Transverse colon (tissue), 4 donors: ENCODE measurements at regions not wholly inside any gene's neighbourhood (a gene's known extent, or its start where the extent isn't known, plus 50 kb on each side); places are given as distances from the start of the nearest gene placed in this dataset.

ENCODE experiments used
- DNase-seq: peaks from one replicate; pipeline ENCODE4 v3.0.0-alpha.2; 2019
- H3K27ac ChIP-seq, 4 donors: fragments of 200-600 bp; sonication (generic); 2 replicates each; pipeline ENCODE4 v1.5.1; 2016 to 2018; ENCODE audit warnings: inconsistent platforms in 4 of 4
- H3K27me3 ChIP-seq: fragments of 200-600 bp; sonication (generic); 2 replicates; pipeline ENCODE4 v1.5.1; 2017; ENCODE audit warnings: inconsistent platforms
- H3K36me3 ChIP-seq, 4 donors: fragments of 200-600 bp; sonication (generic); 2 replicates each; pipeline ENCODE4 v1.5.1; 2017 to 2019; ENCODE audit warnings: inconsistent platforms in 4 of 4
- H3K4me1 ChIP-seq, 4 donors: fragments of 200-600 bp; sonication (generic); 2 replicates each; pipeline ENCODE4 v1.5.1; 2017 to 2020; ENCODE audit warnings: inconsistent platforms in 4 of 4
- H3K4me3 ChIP-seq, 4 donors: fragments of 200-600 bp; sonication (generic); 1 replicate in 1 of 4; 2 replicates in 3 of 4; pipeline versions ENCODE4 v1.5.1 to v1.6.1; 2017 to 2019; ENCODE audit warnings: inconsistent platforms in 4 of 4
- H3K9me3 ChIP-seq, 2 donors: fragments of 200-600 bp; sonication (generic); 2 replicates each; pipeline ENCODE4 v1.5.1; 2017 to 2019; ENCODE audit warnings: inconsistent platforms in 2 of 2
- CTCF ChIP-seq, 5 experiments: fragments of 200-600 bp in 3 of 5; fragments of 450-650 bp in 2 of 5; sonication (generic) in 3 of 5; IDR thresholded peaks; 1 replicate in 2 of 5; 2 replicates in 3 of 5; pipeline ENCODE4 v1.5.1; 2016 to 2017; ENCODE audit warnings: antibody characterized with exemption in 5 of 5, inconsistent platforms in 3 of 5, mild to moderate bottlenecking in 2 of 5, moderate library complexity in 1 of 5
- EP300 ChIP-seq: sonication (generic); formaldehyde crosslinking; IDR thresholded peaks from one replicate; pipeline ENCODE4 v1.6.1; 2017; ENCODE audit warnings: antibody characterized with exemption, low read depth
- POLR2A ChIP-seq: fragments of 450-650 bp; IDR thresholded peaks from one replicate; pipeline ENCODE4 v1.6.1; 2016; ENCODE audit warnings: antibody characterized with exemption, mild to moderate bottlenecking, moderate library complexity
- POLR2AphosphoS5 ChIP-seq, 3 donors: sonication (generic); formaldehyde crosslinking; IDR thresholded peaks; one replicate each; pipeline ENCODE4 v1.6.1; 2016; ENCODE audit warnings: antibody characterized with exemption in 3 of 3
- WGBS, 2 donors: methylation state at CpG; one replicate each; pipeline ENCODE4 v1.1.5; 2018; ENCODE audit warnings: low coverage in 1 of 2; 5-methylcytosine and 5-hydroxymethylcytosine counted together
- in situ Hi-C, 4 donors: fragments of 200-750 bp; cut with MboI; loops; one replicate each; pipeline versions ENCODE4 v1.15.0 to v1.15.1; 2017; ENCODE audit warnings: low sequenced_read_pairs in 3 of 4, low pct_ligation_motif_present in 1 of 4, low pct_unique_long_range_greater_than_20kb in 1 of 4
- intact Hi-C: fragments of 100-400 bp; cut with DNase I; formaldehyde crosslinking; loops from one replicate; pipeline ENCODE4 v1.15.1; 2023; ENCODE audit warnings: low total_unique reads

- H3K36me3 ChIP-seq: no peaks in the 10 kb centered on the region
- DNase-seq: no peak
- peaks cover 29% of the 10 kb centered on the region for H3K27me3 ChIP-seq
- intact Hi-C loops (no loop called here), in situ Hi-C loops (no loop called here)
- TF ChIP-seq POLR2AphosphoS5 (IDR thresholded peaks at IDR 0.05): no peak
- no peak for TF ChIP-seq EP300
- TF ChIP-seq POLR2A: no peak
- no peak for TF ChIP-seq CTCF (IDR thresholded peaks at IDR 0.05)
- no peaks in the 10 kb centered on the region for H3K9me3 ChIP-seq
- H3K4me3 ChIP-seq: no peak overlapping the region
- WGBS, 2 donors: 60 to 63% methylated on average over 3 to 13 of the region's 13 CpGs
- H3K27ac ChIP-seq: no peak overlapping the region
- no peaks in the 10 kb centered on the region for H3K4me1 ChIP-seq
Observed at GRCh38 chr1:29444782-29445729, 208.7 kb downstream of the PTPRU start.

- Histone ChIP-seq H3K36me3 (no peaks in the 10 kb centered on the region), H3K27me3 (peaks cover 29% of the 10 kb centered on the region), H3K27ac (no peak overlapping the region), H3K9me3 (no peaks in the 10 kb centered on the region), H3K4me3 (no peak overlapping the region), H3K4me1 (no peaks in the 10 kb centered on the region)
- intact Hi-C loops (no loop called here), in situ Hi-C loops (no loop called here)
- WGBS, 2 donors: 66 to 70% methylated on average over 6 to 8 of the region's 8 CpGs
- TF ChIP-seq POLR2A: no peak
- no peak for TF ChIP-seq POLR2AphosphoS5 (IDR thresholded peaks at IDR 0.05)
- no peak for TF ChIP-seq EP300
- TF ChIP-seq CTCF (IDR thresholded peaks at IDR 0.05): no peak
- no peak for DNase-seq
Observed at GRCh38 chr1:29444081-29444715, 207.9 kb downstream of the PTPRU start.

GRCh38 chr1:29441916-29442668, 205.8 kb downstream of the PTPRU start:
- no peak for TF ChIP-seq POLR2A
- TF ChIP-seq CTCF (IDR thresholded peaks at IDR 0.05): no peak
- no peak for TF ChIP-seq POLR2AphosphoS5 (IDR thresholded peaks at IDR 0.05)
- no peak for TF ChIP-seq EP300
- Histone ChIP-seq H3K36me3 (no peaks in the 10 kb centered on the region), H3K27ac (no peak overlapping the region), H3K27me3 (peaks cover 29% of the 10 kb centered on the region), H3K9me3 (no peaks in the 10 kb centered on the region), H3K4me3 (no peak overlapping the region), H3K4me1 (no peaks in the 10 kb centered on the region)
- no peak for DNase-seq
- intact Hi-C loops (no loop called here), in situ Hi-C loops (no loop called here)
- WGBS, 2 donors: 63% methylated on average over 10 of the region's 10 CpGs; no CpG with 5 or more reads in 1 of the 2 donors

GRCh38 chr1:29439615-29440014, 203.3 kb downstream of the PTPRU start:
- Histone ChIP-seq H3K4me3 (no peak overlapping the region), H3K27me3 (peaks cover 22% of the 10 kb centered on the region), H3K9me3 (no peaks in the 10 kb centered on the region), H3K4me1 (no peaks in the 10 kb centered on the region), H3K27ac (no peak overlapping the region), H3K36me3 (no peaks in the 10 kb centered on the region)
- WGBS, 2 donors: 66 to 79% methylated on average over 3 to 7 of the region's 7 CpGs
- DNase-seq: no peak
- TF ChIP-seq CTCF (IDR thresholded peaks at IDR 0.05) (no peak), POLR2AphosphoS5 (IDR thresholded peaks at IDR 0.05) (no peak), EP300 (no peak), POLR2A (no peak)
- intact Hi-C loops: no loop called here
- in situ Hi-C loops: no loop called here
